OCI-LY1 (cell line): ENCODE measurements at regions not wholly inside any gene's neighbourhood (a gene's known extent, or its start where the extent isn't known, plus 50 kb on each side); places are given as distances from the start of the nearest gene placed in this dataset.

Source experiments
- H2AFZ ChIP-seq: fragments of 200-600 bp; sonication (generic), shearing (Covaris generic); 2 replicates; pipeline ENCODE4 v1.6.0; 2014; ENCODE audit warnings: antibody characterized with exemption, mild to moderate bottlenecking, low read length
- H3F3A ChIP-seq: fragments of 200-600 bp; sonication (generic), shearing (Covaris generic); 2 replicates; pipeline ENCODE4 v1.6.0; 2014; ENCODE audit warnings: mild to moderate bottlenecking, antibody characterized with exemption, low read length, moderate library complexity; ENCODE audit not compliant: insufficient read depth
- H3K27ac ChIP-seq: fragments of 200-600 bp; sonication (generic); 2 replicates; pipeline ENCODE4 v1.5.1; 2014; ENCODE audit warnings: low read length, mixed run types, mild to moderate bottlenecking, low read depth; ENCODE audit not compliant: poor library complexity, severe bottlenecking
- H3K27me3 ChIP-seq: fragments of 200-600 bp; sonication (generic); 2 replicates; pipeline ENCODE4 v1.6.0; 2014; ENCODE audit warnings: antibody characterized with exemption, mild to moderate bottlenecking, low read length, moderate library complexity; ENCODE audit not compliant: insufficient read depth
- H3K36me3 ChIP-seq: fragments of 200-600 bp; sonication (generic); 2 replicates; pipeline ENCODE4 v1.6.1; 2014; ENCODE audit warnings: mild to moderate bottlenecking, antibody characterized with exemption, low read length, moderate library complexity, mixed read lengths; ENCODE audit not compliant: insufficient read depth
- H3K4me1 ChIP-seq: fragments of 200-600 bp; sonication (generic); 2 replicates; pipeline ENCODE4 v1.5.1; 2014; ENCODE audit warnings: mild to moderate bottlenecking, low read length, moderate library complexity; ENCODE audit not compliant: insufficient read depth, severe bottlenecking
- H3K4me2 ChIP-seq: fragments of 200-600 bp; sonication (generic), shearing (Covaris generic); 2 replicates; pipeline ENCODE4 v1.6.1; 2014; ENCODE audit warnings: low read length
- H3K4me3 ChIP-seq: fragments of 200-600 bp; sonication (generic); 2 replicates; pipeline ENCODE4 v1.5.1; 2014; ENCODE audit warnings: low read length, low read depth, mild to moderate bottlenecking, mixed read lengths; ENCODE audit not compliant: poor library complexity, severe bottlenecking
- H3K79me2 ChIP-seq: fragments of 200-600 bp; shearing (Covaris generic); 2 replicates; pipeline ENCODE4 v1.6.1; 2016; ENCODE audit warnings: mixed run types, low read length, mixed read lengths; ENCODE audit not compliant: insufficient read depth
- H3K9ac ChIP-seq: fragments of 200-600 bp; sonication (generic), shearing (Covaris generic); 2 replicates; pipeline ENCODE4 v1.6.1; 2014; ENCODE audit warnings: mild to moderate bottlenecking, low read length, mixed read lengths
- H3K9me2 ChIP-seq: fragments of 200-600 bp; sonication (generic), shearing (Covaris generic); 2 replicates; pipeline ENCODE4 v1.6.1; 2014; ENCODE audit warnings: low read depth, mild to moderate bottlenecking, low read length, mixed read lengths
- H3K9me3 ChIP-seq: fragments of 200-600 bp; shearing (Covaris generic); 2 replicates; pipeline ENCODE4 v1.6.1; 2014; ENCODE audit warnings: low read length, mixed read lengths
- H4K20me1 ChIP-seq: fragments of 200-600 bp; sonication (generic), shearing (Covaris generic); 2 replicates; pipeline ENCODE4 v1.6.0; 2016; ENCODE audit warnings: mild to moderate bottlenecking, low read length; ENCODE audit not compliant: insufficient read depth
- CTCF ChIP-seq: fragments of 200-600 bp; sonication (generic), shearing (Covaris generic); IDR thresholded peaks from 2 replicates; pipeline ENCODE4 v1.5.1; 2017; ENCODE audit warnings: mild to moderate bottlenecking, antibody characterized with exemption, low read length, moderate library complexity, mixed read lengths
- EZH2 ChIP-seq: fragments of 200-600 bp; sonication (generic), shearing (Covaris generic); IDR thresholded peaks from 2 replicates; pipeline ENCODE4 v1.8.0; 2017; ENCODE audit warnings: borderline replicate concordance, mixed run types, mild to moderate bottlenecking, antibody characterized with exemption, low read length, moderate library complexity, mixed read lengths

- no peak for TF ChIP-seq EZH2
- no peak for TF ChIP-seq CTCF
- Histone ChIP-seq H4K20me1 (no peaks in the 10 kb centered on the region), H3K4me2 (no peak overlapping the region), H3F3A (no peaks in the 10 kb centered on the region), H3K79me2 (no peaks in the 10 kb centered on the region), H3K4me1 (no peaks in the 10 kb centered on the region), H3K36me3 (no peaks in the 10 kb centered on the region), H3K9me3 (no peaks in the 10 kb centered on the region), H3K4me3 (no peak overlapping the region), H3K27me3 (no peaks in the 10 kb centered on the region), H3K9ac (no peak overlapping the region), H2AFZ (no peak overlapping the region), H3K27ac (no peak overlapping the region), H3K9me2 (no peaks in the 10 kb centered on the region)
Measured at GRCh38 chr1:163768576-163768975, 446.8 kb downstream of the NUF2 start.

- no peaks in the 10 kb centered on the region for H3K9me3 ChIP-seq
Measured at GRCh38 chr1:163770265-163770664, 448.5 kb downstream of the NUF2 start.

GRCh38 chr1:163771637-163772036, 449.9 kb downstream of the NUF2 start:
- TF ChIP-seq CTCF (no peak), EZH2 (no peak)
- H3K27me3 ChIP-seq: no peaks in the 10 kb centered on the region
- H3F3A ChIP-seq: no peaks in the 10 kb centered on the region
- H3K9me3 ChIP-seq: no peaks in the 10 kb centered on the region
- no peak overlapping the region for H3K4me2 ChIP-seq
- no peak overlapping the region for H3K9ac ChIP-seq
- no peak overlapping the region for H3K27ac ChIP-seq
- H3K4me3 ChIP-seq: no peak overlapping the region
- no peaks in the 10 kb centered on the region for H3K4me1 ChIP-seq
- no peak overlapping the region for H2AFZ ChIP-seq
- H3K36me3 ChIP-seq: no peaks in the 10 kb centered on the region
- H3K9me2 ChIP-seq: no peaks in the 10 kb centered on the region
- H3K79me2 ChIP-seq: no peaks in the 10 kb centered on the region
- H4K20me1 ChIP-seq: no peaks in the 10 kb centered on the region

More at GRCh38 chr1:163770265-163770664, 448.5 kb downstream of the NUF2 start:
- Histone ChIP-seq H3F3A (no peaks in the 10 kb centered on the region), H3K9me2 (no peaks in the 10 kb centered on the region), H3K4me2 (no peak overlapping the region), H3K27me3 (no peaks in the 10 kb centered on the region), H3K27ac (no peak overlapping the region), H3K9ac (no peak overlapping the region), H4K20me1 (no peaks in the 10 kb centered on the region), H3K4me1 (no peaks in the 10 kb centered on the region), H3K4me3 (no peak overlapping the region), H2AFZ (no peak overlapping the region), H3K79me2 (no peaks in the 10 kb centered on the region), H3K36me3 (no peaks in the 10 kb centered on the region)
- TF ChIP-seq EZH2 (no peak), CTCF (no peak)
